DOHH2 (cell line): ENCODE measurements at regions not wholly inside any gene's neighbourhood (a gene's known extent, or its start where the extent isn't known, plus 50 kb on each side); places are given as distances from the start of the nearest gene placed in this dataset.

Experiments used
- H3F3A ChIP-seq: fragments of 200-600 bp; sonication (generic), shearing (Covaris generic); 2 replicates; pipeline ENCODE4 v1.6.0; 2016; ENCODE audit warnings: antibody characterized with exemption, mild to moderate bottlenecking; ENCODE audit not compliant: control insufficient read depth, insufficient read depth
- H3K27ac ChIP-seq: fragments of 200-600 bp; sonication (generic); 2 replicates; pipeline ENCODE4 v1.5.1; 2014; ENCODE audit warnings: low read depth, mild to moderate bottlenecking, low read length, moderate library complexity
- H3K27me3 ChIP-seq: fragments of 200-600 bp; sonication (generic); 2 replicates; pipeline ENCODE4 v1.6.1; 2014; ENCODE audit warnings: mild to moderate bottlenecking, low read length, mixed read lengths; ENCODE audit not compliant: control insufficient read depth
- H3K36me3 ChIP-seq: fragments of 200-600 bp; sonication (generic); 2 replicates; pipeline ENCODE4 v1.6.1; 2014; ENCODE audit warnings: mild to moderate bottlenecking, low read length, moderate library complexity, mixed read lengths; ENCODE audit not compliant: control insufficient read depth
- H3K4me1 ChIP-seq: fragments of 200-600 bp; sonication (generic); 2 replicates; pipeline ENCODE4 v1.6.1; 2014; ENCODE audit warnings: mild to moderate bottlenecking, low read length, mixed read lengths; ENCODE audit not compliant: control insufficient read depth
- H3K4me2 ChIP-seq: fragments of 200-600 bp; sonication (generic); 2 replicates; pipeline ENCODE4 v1.6.0; 2014; ENCODE audit warnings: mild to moderate bottlenecking, low read length, moderate library complexity
- H3K4me3 ChIP-seq: fragments of 200-600 bp; sonication (generic); 2 replicates; pipeline ENCODE4 v1.5.1; 2014; ENCODE audit warnings: mild to moderate bottlenecking, low read length, mixed read lengths
- H3K79me2 ChIP-seq: fragments of 200-600 bp; sonication (generic); 2 replicates; pipeline ENCODE4 v1.6.1; 2014; ENCODE audit warnings: mild to moderate bottlenecking, low read length, mixed read lengths; ENCODE audit not compliant: control insufficient read depth
- H3K9me2 ChIP-seq: fragments of 200-600 bp; sonication (generic); replicated peaks from 2 replicates; pipeline ENCODE4 v1.6.1; 2014; ENCODE audit warnings: mild to moderate bottlenecking, low read length, mixed read lengths; ENCODE audit not compliant: control insufficient read depth
- H3K9me3 ChIP-seq: fragments of 200-600 bp; sonication (generic); 2 replicates; pipeline ENCODE4 v1.6.1; 2014; ENCODE audit warnings: antibody characterized with exemption, low read length, mixed read lengths; ENCODE audit not compliant: control insufficient read depth, insufficient read depth
- H4K20me1 ChIP-seq: fragments of 200-600 bp; sonication (generic); 2 replicates; pipeline ENCODE4 v1.6.0; 2014; ENCODE audit warnings: low read depth, mild to moderate bottlenecking, antibody characterized with exemption, low read length, moderate library complexity; ENCODE audit not compliant: control insufficient read depth, insufficient read depth
- EZH2phosphoT487 ChIP-seq: fragments of 200-600 bp; sonication (generic); IDR thresholded peaks from 2 replicates; pipeline ENCODE4 v1.6.1; 2017; ENCODE audit warnings: borderline replicate concordance, mild to moderate bottlenecking, antibody characterized with exemption, low read length, moderate library complexity, mixed read lengths
- TF ChIP-seq, protein P1 (sequence below): fragments of 200-600 bp; sonication (generic); IDR thresholded peaks from one replicate; pipeline ENCODE4 v1.5.1; 2014; ENCODE audit warnings: antibody characterized with exemption, mild to moderate bottlenecking, low read depth, low read length; ENCODE audit not compliant: poor library complexity, severe bottlenecking

DNA sequence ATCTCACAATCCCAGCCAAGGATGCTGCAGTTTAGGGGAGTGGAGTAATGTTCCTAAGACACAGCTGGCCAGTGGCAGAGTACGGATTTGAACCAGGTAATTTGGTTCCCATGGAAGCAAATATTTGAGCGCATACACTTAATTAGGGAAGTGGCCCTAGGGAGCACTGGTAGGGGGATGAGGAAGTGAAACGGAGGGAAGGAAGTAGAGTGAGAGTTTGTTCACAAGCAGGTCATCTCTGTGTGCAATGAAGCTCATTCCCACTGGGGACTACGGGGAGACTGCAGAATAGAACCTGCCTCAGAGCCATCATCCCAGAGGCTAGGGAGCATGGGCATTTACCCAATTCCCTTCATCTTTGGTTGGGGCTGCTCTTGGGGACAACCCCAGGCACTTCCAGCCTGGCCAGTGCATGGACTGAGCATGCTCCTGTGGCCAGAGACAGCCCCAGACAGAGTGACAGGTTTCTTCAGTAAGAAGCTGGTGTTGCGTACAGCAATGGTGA, 317.2 kb upstream of the PROK2 start:
- Histone ChIP-seq H3K27ac (peak overlapping the region; percentile 99), H3K4me1 (peaks cover 67% of the 10 kb centered on the region), H3K9me3 (no peaks in the 10 kb centered on the region), H3K4me2 (peak overlapping the region; percentile 99), H4K20me1 (no peaks in the 10 kb centered on the region), H3K36me3 (peaks cover 20% of the 10 kb centered on the region), H3K79me2 (peaks cover 25% of the 10 kb centered on the region), H3F3A (peaks cover 34% of the 10 kb centered on the region), H3K9me2 (no peaks in the 10 kb centered on the region), H3K27me3 (no peaks in the 10 kb centered on the region), H3K4me3 (peak overlapping the region; percentile 66)
- TF ChIP-seq EZH2phosphoT487, result no peak
- TF ChIP-seq, protein P1, sequence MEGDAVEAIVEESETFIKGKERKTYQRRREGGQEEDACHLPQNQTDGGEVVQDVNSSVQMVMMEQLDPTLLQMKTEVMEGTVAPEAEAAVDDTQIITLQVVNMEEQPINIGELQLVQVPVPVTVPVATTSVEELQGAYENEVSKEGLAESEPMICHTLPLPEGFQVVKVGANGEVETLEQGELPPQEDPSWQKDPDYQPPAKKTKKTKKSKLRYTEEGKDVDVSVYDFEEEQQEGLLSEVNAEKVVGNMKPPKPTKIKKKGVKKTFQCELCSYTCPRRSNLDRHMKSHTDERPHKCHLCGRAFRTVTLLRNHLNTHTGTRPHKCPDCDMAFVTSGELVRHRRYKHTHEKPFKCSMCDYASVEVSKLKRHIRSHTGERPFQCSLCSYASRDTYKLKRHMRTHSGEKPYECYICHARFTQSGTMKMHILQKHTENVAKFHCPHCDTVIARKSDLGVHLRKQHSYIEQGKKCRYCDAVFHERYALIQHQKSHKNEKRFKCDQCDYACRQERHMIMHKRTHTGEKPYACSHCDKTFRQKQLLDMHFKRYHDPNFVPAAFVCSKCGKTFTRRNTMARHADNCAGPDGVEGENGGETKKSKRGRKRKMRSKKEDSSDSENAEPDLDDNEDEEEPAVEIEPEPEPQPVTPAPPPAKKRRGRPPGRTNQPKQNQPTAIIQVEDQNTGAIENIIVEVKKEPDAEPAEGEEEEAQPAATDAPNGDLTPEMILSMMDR, result no peak

DNA sequence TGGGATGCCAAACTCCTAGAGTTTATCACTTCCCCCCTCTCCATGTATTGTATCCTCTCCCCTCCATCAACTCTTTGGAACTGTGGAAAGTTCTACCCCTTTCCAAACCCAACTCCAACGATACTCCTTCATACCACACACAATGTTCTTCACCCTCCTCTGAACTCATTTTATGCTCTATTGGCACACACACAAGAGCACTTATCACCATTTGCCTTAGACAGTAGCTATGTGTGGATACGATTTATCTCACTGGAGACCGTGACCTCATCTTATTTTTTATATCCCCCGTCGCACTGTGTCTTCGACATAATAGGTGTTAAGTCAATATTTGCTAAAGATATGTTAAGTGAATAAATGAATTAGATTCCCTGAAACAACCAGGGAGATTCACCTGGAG, 316.5 kb upstream of the PROK2 start:
- Histone ChIP-seq H3K79me2 (peaks cover 31% of the 10 kb centered on the region), H4K20me1 (no peaks in the 10 kb centered on the region), H3F3A (peaks cover 41% of the 10 kb centered on the region), H3K4me3 (peak overlapping the region; percentile 84), H3K4me1 (peaks cover 74% of the 10 kb centered on the region), H3K36me3 (peaks cover 26% of the 10 kb centered on the region), H3K27ac (peak overlapping the region; percentile 99), H3K4me2 (peak overlapping the region; percentile 99), H3K27me3 (no peaks in the 10 kb centered on the region), H3K9me3 (no peaks in the 10 kb centered on the region), H3K9me2 (no peaks in the 10 kb centered on the region)
- TF ChIP-seq, protein P1, result no peak
- no peak for TF ChIP-seq EZH2phosphoT487

DNA sequence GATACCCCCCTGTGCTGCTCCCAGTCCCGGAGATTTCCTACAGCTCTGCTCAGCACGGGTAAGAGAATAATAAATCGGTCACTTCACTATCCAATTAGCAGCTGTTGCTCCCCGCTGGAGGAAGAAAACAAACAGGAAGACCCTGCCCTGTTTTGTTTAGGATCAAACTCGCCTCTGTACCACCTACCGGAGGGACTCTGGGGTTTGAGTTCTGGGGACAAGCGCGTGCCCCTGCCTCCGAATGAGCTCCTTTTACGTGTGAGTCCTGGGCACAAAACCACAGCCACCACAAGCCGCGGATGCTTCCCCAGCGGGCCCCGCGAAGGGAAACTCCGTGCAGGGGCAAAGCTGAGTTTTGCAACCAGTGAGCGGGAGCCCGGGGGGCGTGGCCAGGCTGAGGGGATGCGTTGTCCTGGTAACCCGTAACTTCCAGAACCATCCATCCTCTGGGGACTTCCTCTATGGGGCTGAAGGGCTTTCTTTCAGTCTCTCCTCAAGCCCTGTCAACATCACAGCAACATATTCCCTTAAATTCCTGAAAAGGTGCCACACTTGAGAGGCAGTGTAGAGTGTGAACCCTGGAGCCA, 315.7 kb upstream of the PROK2 start:
- peaks cover 35% of the 10 kb centered on the region for H3K79me2 ChIP-seq
- no peaks in the 10 kb centered on the region for H3K27me3 ChIP-seq
- peak overlapping the region; percentile 99 for H3K27ac ChIP-seq
- peak overlapping the region; percentile 84 for H3K4me3 ChIP-seq
- H3F3A ChIP-seq, result peaks cover 47% of the 10 kb centered on the region
- no peaks in the 10 kb centered on the region for H3K9me3 ChIP-seq
- no peaks in the 10 kb centered on the region for H4K20me1 ChIP-seq
- peaks cover 82% of the 10 kb centered on the region for H3K4me1 ChIP-seq
- TF ChIP-seq, protein P1, result no peak
- no peak for TF ChIP-seq EZH2phosphoT487
- no peaks in the 10 kb centered on the region for H3K9me2 ChIP-seq
- H3K36me3 ChIP-seq, result peaks cover 27% of the 10 kb centered on the region
- peak overlapping the region; percentile 99 for H3K4me2 ChIP-seq
